ENCODE measurements at regions not wholly inside any gene's neighbourhood (a gene's known extent, or its start where the extent isn't known, plus 50 kb on each side); places are given as distances from the start of the nearest gene placed in this dataset.

- Mint-ChIP-seq H3K4me1 (peaks cover 51% of the 10 kb centered on the region), H3K27ac (peak overlapping the region; percentile 13 to 51 (median 33)), H3K9me3 (no peaks in the 10 kb centered on the region), H3K4me3 (no peak overlapping the region), H3K36me3 (ENCODE audit: low read depth) (no peaks in the 10 kb centered on the region), H3K27me3 (ENCODE audit: low read depth) (peaks cover 6% of the 10 kb centered on the region)
- no peak for TF ChIP-seq CTCF (IDR thresholded peaks at IDR 0.05; ENCODE audit: unreplicated experiment in 3 of 3)
Observed at GRCh38 chr2:239753401-239753837, 271.7 kb downstream of the NDUFA10 start.

DNA sequence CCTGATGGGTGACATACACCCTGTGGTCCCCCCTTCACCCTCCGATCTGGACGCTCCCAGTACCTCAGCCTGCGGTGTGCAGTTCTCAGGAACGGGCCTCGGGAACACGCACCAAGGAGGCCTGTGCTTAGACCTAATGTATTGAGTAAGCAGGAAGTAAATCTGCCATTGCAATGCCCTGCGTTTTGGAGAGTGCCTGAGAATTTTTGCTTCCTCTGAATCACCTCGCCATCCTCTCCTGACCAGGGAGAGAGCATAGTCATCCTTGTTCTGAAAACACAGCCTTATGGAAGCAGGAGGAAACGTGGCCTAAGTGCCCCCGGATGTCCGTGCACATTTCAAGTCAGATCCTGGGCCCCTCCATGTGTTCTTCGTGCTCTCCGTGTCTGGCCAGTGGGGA lies 272.2 kb downstream of the NDUFA10 start:
- no peak for TF ChIP-seq CTCF (IDR thresholded peaks at IDR 0.05; ENCODE audit: unreplicated experiment in 3 of 3)
- Mint-ChIP-seq H3K9me3 (no peaks in the 10 kb centered on the region), H3K4me1 (peaks cover 49% of the 10 kb centered on the region), H3K36me3 (ENCODE audit: low read depth) (no peaks in the 10 kb centered on the region), H3K4me3 (no peak overlapping the region), H3K27me3 (ENCODE audit: low read depth) (peaks cover 7% of the 10 kb centered on the region), H3K27ac (peak overlapping the region; percentile 13 to 51 (median 33))

DNA sequence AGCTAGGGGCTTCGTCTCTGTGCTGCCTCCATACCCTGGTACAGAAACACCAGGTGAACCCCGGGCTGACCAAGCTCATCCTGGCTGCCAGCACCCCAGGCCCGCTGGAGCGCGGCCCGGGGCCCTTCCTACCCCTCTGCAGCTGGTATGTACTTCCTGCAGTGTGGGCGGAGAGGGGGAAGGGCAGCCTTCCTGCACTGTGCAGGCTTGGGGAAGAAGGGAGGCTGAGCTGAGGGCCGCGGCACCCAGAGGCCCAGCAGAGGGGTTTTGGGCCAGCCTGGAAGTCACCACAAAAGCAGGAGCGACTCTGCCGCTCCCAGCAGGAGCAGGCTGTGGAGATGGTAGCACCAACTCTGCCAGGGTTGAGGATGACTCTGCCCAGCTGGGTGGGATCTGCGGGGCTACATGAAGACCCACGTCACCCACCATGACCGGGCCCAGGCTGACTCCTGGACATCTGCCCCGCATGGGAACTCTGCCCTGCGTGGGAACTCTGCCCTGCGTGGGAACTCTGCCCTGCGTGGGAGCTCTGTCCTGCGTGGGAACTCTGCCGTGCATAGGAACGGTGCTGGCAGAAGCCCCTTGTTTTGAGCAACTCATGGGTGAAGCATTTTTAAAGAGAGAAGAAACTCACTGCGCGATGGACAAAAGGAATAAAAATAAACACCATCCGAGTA lies 273.3 kb downstream of the NDUFA10 start:
- Mint-ChIP-seq H3K4me1 (peaks cover 40% of the 10 kb centered on the region), H3K9me3 (no peaks in the 10 kb centered on the region)

GRCh38 chr2:239750929-239751678 lies 274.0 kb downstream of the NDUFA10 start:
- peaks cover 34% of the 10 kb centered on the region for H3K4me1 Mint-ChIP-seq
- H3K9me3 Mint-ChIP-seq: no peaks in the 10 kb centered on the region
- no peak overlapping the region for H3K27ac Mint-ChIP-seq
- no peak overlapping the region for H3K4me3 Mint-ChIP-seq
- TF ChIP-seq CTCF (IDR thresholded peaks at IDR 0.05; ENCODE audit: unreplicated experiment in 3 of 3): no peak
- H3K36me3 Mint-ChIP-seq (ENCODE audit: low read depth): no peaks in the 10 kb centered on the region
- H3K27me3 Mint-ChIP-seq (ENCODE audit: low read depth): peaks cover 8% of the 10 kb centered on the region

More for the DNA sequence above, 273.3 kb downstream of the NDUFA10 start:
- Mint-ChIP-seq H3K27me3 (ENCODE audit: low read depth) (peaks cover 7% of the 10 kb centered on the region), H3K36me3 (ENCODE audit: low read depth) (no peaks in the 10 kb centered on the region), H3K27ac (peak overlapping the region in 2 of 3 experiments; percentile 66 to 68), H3K4me3 (peak overlapping the region in 1 of 3 experiments; percentile 32)
- no peak for TF ChIP-seq CTCF (IDR thresholded peaks at IDR 0.05; ENCODE audit: unreplicated experiment in 3 of 3)

GRCh38 chr2:239750045-239750835 lies 274.9 kb downstream of the NDUFA10 start:
- H3K4me1 Mint-ChIP-seq: peaks cover 37% of the 10 kb centered on the region
- no peaks in the 10 kb centered on the region for H3K36me3 Mint-ChIP-seq (ENCODE audit: low read depth)
- peaks cover 14% of the 10 kb centered on the region for H3K27me3 Mint-ChIP-seq (ENCODE audit: low read depth)
- TF ChIP-seq CTCF (IDR thresholded peaks at IDR 0.05; ENCODE audit: unreplicated experiment in 3 of 3): no peak
- H3K27ac Mint-ChIP-seq: no peak overlapping the region
- H3K9me3 Mint-ChIP-seq: no peaks in the 10 kb centered on the region
- H3K4me3 Mint-ChIP-seq: no peak overlapping the region

All from nephron (organoid).